K562 (cell line): ENCODE measurements at regions not wholly inside any gene's neighbourhood (a gene's known extent, or its start where the extent isn't known, plus 50 kb on each side); places are given as distances from the start of the nearest gene placed in this dataset.

Experiments
- BCL6 ChIP-seq: fragments of 250-450 bp; sonication (Bioruptor Pico); IDR thresholded peaks from 2 replicates; pipeline ENCODE4 v1.4.0; 2020
- EGR1 ChIP-seq: fragments of 450-650 bp; conservative IDR thresholded peaks from 2 replicates; pipeline ENCODE4 v1.6.1; 2017; ENCODE audit warnings: mild to moderate bottlenecking
- HEY1 ChIP-seq: fragments of 250-450 bp; sonication (Bioruptor Pico); IDR thresholded peaks from 2 replicates; pipeline ENCODE4 v1.5.0; 2020; ENCODE audit warnings: mild to moderate bottlenecking, moderate library complexity, borderline replicate concordance
- HSF4 ChIP-seq: fragments of 250-450 bp; sonication (Bioruptor Pico); IDR thresholded peaks from 2 replicates; pipeline ENCODE4 v2.1.2; 2022; ENCODE audit warnings: mild to moderate bottlenecking, moderate library complexity, borderline replicate concordance
- JUNB ChIP-seq: fragments of 450-650 bp; formaldehyde crosslinking; conservative IDR thresholded peaks from 2 replicates; pipeline ENCODE4 v1.4.0; 2020; ENCODE audit warnings: mild to moderate bottlenecking
- MCM3 ChIP-seq: fragments of 450-650 bp; IDR thresholded peaks from 2 replicates; pipeline ENCODE4 v1.6.1; 2016
- MEF2D ChIP-seq: conservative IDR thresholded peaks from 2 replicates; pipeline ENCODE4 v1.6.1; 2016; ENCODE audit warnings: low read depth, missing genetic modification characterization, missing compliant biosample characterization
- NFIC ChIP-seq: fragments of 450-650 bp; IDR thresholded peaks from 2 replicates; pipeline ENCODE4 v1.6.1; 2017; ENCODE audit warnings: mild to moderate bottlenecking, inconsistent platforms
- OTX1 ChIP-seq: fragments of 450-650 bp; formaldehyde crosslinking; IDR thresholded peaks from 2 replicates; pipeline ENCODE4 v1.4.0; 2022; ENCODE audit warnings: mild to moderate bottlenecking
- PHTF2 ChIP-seq: fragments of 250-450 bp; sonication (Bioruptor Pico); IDR thresholded peaks from 2 replicates; pipeline ENCODE4 v1.5.0; 2021; ENCODE audit warnings: mild to moderate bottlenecking
- PRMT5 ChIP-seq: sonication (generic); formaldehyde crosslinking; IDR thresholded peaks from 2 replicates; pipeline ENCODE4 v1.5.0; 2020; ENCODE audit warnings: missing genetic modification reagents
- SIRT6 ChIP-seq: IDR thresholded peaks from one replicate; pipeline ENCODE4 v1.6.1; 2012; ENCODE audit warnings: low read depth, mild to moderate bottlenecking, control low read depth, inconsistent platforms, low read length, moderate library complexity
- STAT5B ChIP-seq: fragments of 250-450 bp; sonication (Bioruptor Pico); IDR thresholded peaks from 2 replicates; pipeline ENCODE4 v1.8.0; 2021; ENCODE audit warnings: mild to moderate bottlenecking, inconsistent platforms
- TAF15 ChIP-seq: fragments of 200-400 bp; formaldehyde crosslinking; IDR thresholded peaks from 2 replicates; pipeline ENCODE4 v1.6.1; 2017; ENCODE audit warnings: mild to moderate bottlenecking, low read depth, low read length, moderate library complexity
- TAF7 ChIP-seq: fragments of 450-650 bp; IDR thresholded peaks from 2 replicates; pipeline ENCODE4 v1.6.1; 2016; ENCODE audit warnings: missing genetic modification characterization, missing compliant biosample characterization
- YBX1 ChIP-seq: fragments of 450-650 bp; IDR thresholded peaks from 2 replicates; pipeline ENCODE4 v1.7.1; 2016; ENCODE audit warnings: mild to moderate bottlenecking
- ZBTB7A ChIP-seq: IDR thresholded peaks from 2 replicates; pipeline ENCODE4 v1.6.1; 2011; ENCODE audit warnings: low read depth, mild to moderate bottlenecking, low read length, moderate library complexity, borderline replicate concordance; ENCODE audit not compliant: control insufficient read depth
- ZNF184 ChIP-seq: sonication (generic); formaldehyde crosslinking; IDR thresholded peaks from 2 replicates; pipeline ENCODE4 v1.5.0; 2020; ENCODE audit warnings: missing genetic modification reagents
- ZNF3 ChIP-seq: fragments of 250-450 bp; sonication (Bioruptor Pico); IDR thresholded peaks from 2 replicates; pipeline ENCODE4 v1.5.0; 2021; ENCODE audit warnings: mild to moderate bottlenecking, moderate library complexity
- ZNF583 ChIP-seq: fragments of 250-450 bp; sonication (Bioruptor Pico); IDR thresholded peaks from 2 replicates; pipeline ENCODE4 v1.4.0; 2020
- ZNF584 ChIP-seq: fragments of 200-800 bp; sonication (Bioruptor generic); IDR thresholded peaks from 2 replicates; pipeline ENCODE4 v1.6.1; 2016; ENCODE audit warnings: low read depth, mild to moderate bottlenecking, missing genetic modification characterization, missing compliant biosample characterization
- ZNF76 ChIP-seq: fragments of 250-450 bp; sonication (Bioruptor Pico); IDR thresholded peaks from 2 replicates; pipeline ENCODE4 v1.4.0; 2020; ENCODE audit warnings: mild to moderate bottlenecking, moderate library complexity, borderline replicate concordance
- TF ChIP-seq, protein P1 (sequence below): fragments of 450-650 bp; formaldehyde crosslinking; IDR thresholded peaks from 2 replicates; pipeline ENCODE4 v1.4.0; 2020; ENCODE audit warnings: mild to moderate bottlenecking, moderate library complexity
- TF ChIP-seq, protein P2 (sequence below): fragments of 450-650 bp; formaldehyde crosslinking; IDR thresholded peaks from 2 replicates; pipeline ENCODE4 v1.4.0; 2022; ENCODE audit warnings: missing genetic modification characterization
- TF ChIP-seq, protein P3 (sequence below): fragments of 450-650 bp; IDR thresholded peaks from 2 replicates; pipeline ENCODE4 v1.6.1; 2016; ENCODE audit warnings: mild to moderate bottlenecking
- TF ChIP-seq, protein P4 (sequence below): fragments of 250-450 bp; sonication (Bioruptor Pico); IDR thresholded peaks from 2 replicates; pipeline ENCODE4 v1.5.0; 2022; ENCODE audit warnings: mild to moderate bottlenecking

DNA sequence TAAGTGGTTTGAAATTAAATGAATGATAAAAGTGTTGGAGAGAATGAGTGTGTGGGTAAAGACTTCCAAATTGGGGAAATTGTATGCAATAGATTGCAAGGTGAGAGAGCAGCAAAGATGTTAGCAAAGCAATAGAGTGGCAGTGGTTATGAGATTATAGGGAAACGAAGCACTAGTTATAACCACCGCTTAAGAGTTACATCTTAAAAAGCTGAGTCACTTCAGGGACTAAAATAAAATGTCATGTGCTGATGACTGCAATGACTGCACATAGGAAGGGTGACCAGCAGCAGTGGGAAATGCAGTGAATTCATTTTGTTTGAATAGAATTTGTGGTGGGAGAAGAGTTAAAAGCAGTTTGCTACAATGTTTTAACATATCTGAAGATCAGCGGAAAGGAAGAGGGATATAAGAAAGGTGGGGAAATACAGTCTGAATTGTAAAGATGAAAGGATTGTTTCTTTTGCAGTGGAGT lies 127.3 kb downstream of the RAP2B start (continued):
- TF ChIP-seq BCL6 (CRISPR knock-in tag) (no peak), PRMT5 (CRISPR knock-in tag) (no peak), JUNB (CRISPR knock-in tag) (no peak), NFIC (no peak), TAF7 (no peak), PHTF2 (CRISPR knock-in tag) (no peak), OTX1 (CRISPR knock-in tag) (0 out of 2 replicates have a peak, but pooled peaks have one; percentile 38), TAF15 (no peak), HEY1 (CRISPR knock-in tag) (no peak), ZNF583 (no peak), EGR1 (no peak), ZNF584 (CRISPR knock-in tag) (no peak), MCM3 (no peak), SIRT6 (no peak), MEF2D (tag) (peak; percentile 97), ZBTB7A (no peak), ZNF184 (CRISPR knock-in tag) (no peak), ZNF3 (no peak), HSF4 (no peak), YBX1 (no peak), STAT5B (no peak), ZNF76 (CRISPR knock-in tag) (no peak)
- TF ChIP-seq, protein P1, sequence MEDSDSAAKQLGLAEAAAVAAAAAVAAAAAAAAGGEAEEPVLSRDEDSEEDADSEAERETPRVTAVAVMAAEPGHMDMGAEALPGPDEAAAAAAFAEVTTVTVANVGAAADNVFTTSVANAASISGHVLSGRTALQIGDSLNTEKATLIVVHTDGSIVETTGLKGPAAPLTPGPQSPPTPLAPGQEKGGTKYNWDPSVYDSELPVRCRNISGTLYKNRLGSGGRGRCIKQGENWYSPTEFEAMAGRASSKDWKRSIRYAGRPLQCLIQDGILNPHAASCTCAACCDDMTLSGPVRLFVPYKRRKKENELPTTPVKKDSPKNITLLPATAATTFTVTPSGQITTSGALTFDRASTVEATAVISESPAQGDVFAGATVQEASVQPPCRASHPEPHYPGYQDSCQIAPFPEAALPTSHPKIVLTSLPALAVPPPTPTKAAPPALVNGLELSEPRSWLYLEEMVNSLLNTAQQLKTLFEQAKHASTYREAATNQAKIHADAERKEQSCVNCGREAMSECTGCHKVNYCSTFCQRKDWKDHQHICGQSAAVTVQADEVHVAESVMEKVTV (CRISPR knock-in tag): no peak
- TF ChIP-seq, protein P2, sequence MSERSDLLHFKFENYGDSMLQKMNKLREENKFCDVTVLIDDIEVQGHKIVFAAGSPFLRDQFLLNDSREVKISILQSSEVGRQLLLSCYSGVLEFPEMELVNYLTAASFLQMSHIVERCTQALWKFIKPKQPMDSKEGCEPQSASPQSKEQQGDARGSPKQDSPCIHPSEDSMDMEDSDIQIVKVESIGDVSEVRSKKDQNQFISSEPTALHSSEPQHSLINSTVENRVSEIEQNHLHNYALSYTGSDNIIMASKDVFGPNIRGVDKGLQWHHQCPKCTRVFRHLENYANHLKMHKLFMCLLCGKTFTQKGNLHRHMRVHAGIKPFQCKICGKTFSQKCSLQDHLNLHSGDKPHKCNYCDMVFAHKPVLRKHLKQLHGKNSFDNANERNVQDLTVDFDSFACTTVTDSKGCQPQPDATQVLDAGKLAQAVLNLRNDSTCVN (CRISPR knock-in tag): no peak
- TF ChIP-seq, protein P3, sequence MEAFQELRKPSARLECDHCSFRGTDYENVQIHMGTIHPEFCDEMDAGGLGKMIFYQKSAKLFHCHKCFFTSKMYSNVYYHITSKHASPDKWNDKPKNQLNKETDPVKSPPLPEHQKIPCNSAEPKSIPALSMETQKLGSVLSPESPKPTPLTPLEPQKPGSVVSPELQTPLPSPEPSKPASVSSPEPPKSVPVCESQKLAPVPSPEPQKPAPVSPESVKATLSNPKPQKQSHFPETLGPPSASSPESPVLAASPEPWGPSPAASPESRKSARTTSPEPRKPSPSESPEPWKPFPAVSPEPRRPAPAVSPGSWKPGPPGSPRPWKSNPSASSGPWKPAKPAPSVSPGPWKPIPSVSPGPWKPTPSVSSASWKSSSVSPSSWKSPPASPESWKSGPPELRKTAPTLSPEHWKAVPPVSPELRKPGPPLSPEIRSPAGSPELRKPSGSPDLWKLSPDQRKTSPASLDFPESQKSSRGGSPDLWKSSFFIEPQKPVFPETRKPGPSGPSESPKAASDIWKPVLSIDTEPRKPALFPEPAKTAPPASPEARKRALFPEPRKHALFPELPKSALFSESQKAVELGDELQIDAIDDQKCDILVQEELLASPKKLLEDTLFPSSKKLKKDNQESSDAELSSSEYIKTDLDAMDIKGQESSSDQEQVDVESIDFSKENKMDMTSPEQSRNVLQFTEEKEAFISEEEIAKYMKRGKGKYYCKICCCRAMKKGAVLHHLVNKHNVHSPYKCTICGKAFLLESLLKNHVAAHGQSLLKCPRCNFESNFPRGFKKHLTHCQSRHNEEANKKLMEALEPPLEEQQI: peak; percentile 78
- TF ChIP-seq, protein P4, sequence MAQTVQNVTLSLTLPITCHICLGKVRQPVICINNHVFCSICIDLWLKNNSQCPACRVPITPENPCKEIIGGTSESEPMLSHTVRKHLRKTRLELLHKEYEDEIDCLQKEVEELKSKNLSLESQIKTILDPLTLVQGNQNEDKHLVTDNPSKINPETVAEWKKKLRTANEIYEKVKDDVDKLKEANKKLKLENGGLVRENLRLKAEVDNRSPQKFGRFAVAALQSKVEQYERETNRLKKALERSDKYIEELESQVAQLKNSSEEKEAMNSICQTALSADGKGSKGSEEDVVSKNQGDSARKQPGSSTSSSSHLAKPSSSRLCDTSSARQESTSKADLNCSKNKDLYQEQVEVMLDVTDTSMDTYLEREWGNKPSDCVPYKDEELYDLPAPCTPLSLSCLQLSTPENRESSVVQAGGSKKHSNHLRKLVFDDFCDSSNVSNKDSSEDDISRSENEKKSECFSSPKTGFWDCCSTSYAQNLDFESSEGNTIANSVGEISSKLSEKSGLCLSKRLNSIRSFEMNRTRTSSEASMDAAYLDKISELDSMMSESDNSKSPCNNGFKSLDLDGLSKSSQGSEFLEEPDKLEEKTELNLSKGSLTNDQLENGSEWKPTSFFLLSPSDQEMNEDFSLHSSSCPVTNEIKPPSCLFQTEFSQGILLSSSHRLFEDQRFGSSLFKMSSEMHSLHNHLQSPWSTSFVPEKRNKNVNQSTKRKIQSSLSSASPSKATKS (CRISPR knock-in tag): no peak
